K562 (cell line): ENCODE measurements at regions not wholly inside any gene's neighbourhood (a gene's known extent, or its start where the extent isn't known, plus 50 kb on each side); places are given as distances from the start of the nearest gene placed in this dataset.

Source experiments
- ATAC-seq: fragments of 200-7000 bp; cut with Tn5 transposase; 3 replicates; pipeline ENCODE4 v1.9.1; 2020; ENCODE audit warnings: moderate library complexity
- BruUV-seq: library from RNA; stranded (reverse); fragments of 400-500 nt; replicated peaks from 2 replicates; lab custom pipeline; 2021; lab: Mats Ljungman, UMichigan
- CTCF ChIA-PET: fragments of 300-600 bp; formaldehyde crosslinking; extraction: SDS; loops from one replicate; lab custom pipeline; 2021; ENCODE audit warnings: low intra/inter-chr PET ratio; lab: Yijun Ruan, JAX
- POLR2A ChIA-PET: fragments of 300-600, 350-650 bp; sonication (Branson Sonifier 250); formaldehyde crosslinking; extraction: SDS; loops from one replicate; lab custom pipeline; 2021; ENCODE audit warnings: antibody characterized with exemption, inconsistent platforms; lab: Yijun Ruan, JAX
- DNase-seq, 4 experiments: peaks; one replicate each; pipeline versions ENCODE4 v3.0.0 to v3.0.0-alpha.2; 2011 to 2018; ENCODE audit warnings: low spot score in 3 of 4, mixed read lengths in 3 of 4; ENCODE audit errors: extremely low read depth in 1 of 4
- FAIRE-seq: peaks from 2 replicates; lab custom pipeline; 2011; peaks lifted over from hg19 to GRCh38; lab: Jason Lieb, UNC
- H2AFZ ChIP-seq: 2 replicates; pipeline ENCODE4 v1.6.0; 2011; ENCODE audit warnings: low read depth, low read length, control low read depth, inconsistent platforms
- H3K27ac ChIP-seq: fragments of 200-600 bp; 3 replicates; pipeline ENCODE4 v1.8.0; 2011; ENCODE audit warnings: low read depth, mild to moderate bottlenecking, control low read depth, inconsistent platforms, low read length, moderate library complexity, mixed read lengths; ENCODE audit errors: extremely low read depth
- H3K27me3 ChIP-seq, 2 experiments: fragments of 300-600 bp in 1 of 2; 2 replicates in 1 of 2; 3 replicates in 1 of 2; pipeline versions ENCODE4 v1.6.0 to v1.8.0; 2011; ENCODE audit warnings: inconsistent platforms in 2 of 2, low read length in 2 of 2, mild to moderate bottlenecking in 1 of 2, mixed read lengths in 1 of 2, moderate library complexity in 1 of 2; ENCODE audit not compliant: control insufficient read depth in 2 of 2, insufficient read depth in 2 of 2
- H3K36me3 ChIP-seq: fragments of 300-600 bp; 3 replicates; pipeline ENCODE4 v1.8.0; 2011; ENCODE audit warnings: mild to moderate bottlenecking, low read length, inconsistent platforms; ENCODE audit not compliant: control insufficient read depth, insufficient read depth
- H3K4me1 ChIP-seq, 2 experiments: fragments of 200-600 bp in 1 of 2; replicated peaks in 1 of 2; 2 replicates in 1 of 2; 3 replicates in 1 of 2; pipeline versions ENCODE4 v1.5.1 to v1.8.0; 2011; ENCODE audit warnings: inconsistent platforms in 2 of 2, low read length in 2 of 2, mild to moderate bottlenecking in 1 of 2, mixed read lengths in 1 of 2, moderate library complexity in 1 of 2; ENCODE audit not compliant: control insufficient read depth in 2 of 2, insufficient read depth in 2 of 2
- H3K4me2 ChIP-seq: 2 replicates; pipeline ENCODE4 v1.6.1; 2011; ENCODE audit warnings: low read length, control low read depth, inconsistent platforms, mixed read lengths; ENCODE audit not compliant: insufficient read depth
- H3K4me3 ChIP-seq: fragments of 200-600 bp; sonication (generic), shearing (Covaris generic); 2 replicates; pipeline ENCODE4 v1.5.1; 2016; ENCODE audit warnings: control low read depth, inconsistent platforms
- H3K79me2 ChIP-seq: fragments of 200-600 bp; 3 replicates; pipeline ENCODE4 v1.8.0; 2011; ENCODE audit warnings: low read length, inconsistent platforms; ENCODE audit not compliant: control insufficient read depth, insufficient read depth
- H3K9ac ChIP-seq, 2 experiments: 2 replicates each; pipeline versions ENCODE4 v1.6.0 to v1.6.1; 2011; ENCODE audit warnings: low read depth in 2 of 2, low read length in 2 of 2, control low read depth in 1 of 2, inconsistent platforms in 1 of 2, mild to moderate bottlenecking in 1 of 2, mixed read lengths in 1 of 2; ENCODE audit not compliant: insufficient read depth in 1 of 2
- H3K9me1 ChIP-seq: one replicate; pipeline ENCODE4 v1.6.0; 2011; ENCODE audit warnings: inconsistent platforms, mild to moderate bottlenecking, low read length, moderate library complexity; ENCODE audit not compliant: control insufficient read depth, insufficient read depth
- H3K9me3 ChIP-seq: replicated peaks from 2 replicates; pipeline ENCODE4 v1.5.1; 2011; ENCODE audit warnings: low read depth, low read length, inconsistent platforms; ENCODE audit not compliant: control insufficient read depth, insufficient read depth
- H4K20me1 ChIP-seq: replicated peaks from 2 replicates; pipeline ENCODE4 v1.6.1; 2011; ENCODE audit warnings: low read length, inconsistent platforms, mixed read lengths; ENCODE audit not compliant: control insufficient read depth, insufficient read depth
- ARID4B ChIP-seq: sonication (generic); formaldehyde crosslinking; IDR thresholded peaks from 2 replicates; pipeline ENCODE4 v1.8.0; 2022; ENCODE audit warnings: mild to moderate bottlenecking, missing genetic modification reagents
- ZBTB40 ChIP-seq, 2 experiments: fragments of 450-650 bp in 1 of 2; sonication (generic) in 1 of 2; formaldehyde crosslinking in 1 of 2; IDR thresholded peaks; 2 replicates each; pipeline versions ENCODE4 v1.7.1 to v1.9.0; 2016 to 2022; ENCODE audit warnings: inconsistent platforms in 1 of 2, mild to moderate bottlenecking in 1 of 2, missing genetic modification reagents in 1 of 2
- WGBS: fragments of 100-300 bp; shearing (Covaris generic); methylation state at CpG from one replicate; pipeline ENCODE4 v1.1.6; 2016; ENCODE audit warnings: low coverage, mixed read lengths; ENCODE audit not compliant: insufficient coverage; ENCODE audit errors: missing lambda C conversion rate; 5-methylcytosine and 5-hydroxymethylcytosine counted together
- in situ Hi-C: fragments of 300-500 bp; cut with MboI; formaldehyde crosslinking; loops from 4 replicates; pipeline ENCODE4 v1.15.0; 2018; ENCODE audit warnings: inconsistent platforms, mixed read lengths
- intact Hi-C: fragments of 100-400 bp; cut with micrococcal nuclease; formaldehyde crosslinking; loops from 2 replicates; pipeline ENCODE4 v1.14.2; 2022

GRCh38 chr2:104481341-104481740 lies 372.6 kb upstream of the POU3F3 start (continued):
- TF ChIP-seq ARID4B (CRISPR knock-in tag) = no peak

- H3K4me1 ChIP-seq = no peaks in the 10 kb centered on the region
- H3K36me3 ChIP-seq = no peaks in the 10 kb centered on the region
- H3K4me2 ChIP-seq = no peak overlapping the region
- H3K79me2 ChIP-seq = no peaks in the 10 kb centered on the region
- in situ Hi-C loops = no loop called here
- BruUV-seq = no TSS peak
- TF ChIP-seq ZBTB40 (IDR thresholded peaks at IDR 0.05) = no peak
- no peak for TF ChIP-seq ZBTB40 (CRISPR knock-in tag; IDR thresholded peaks at IDR 0.05)
- H2AFZ ChIP-seq = no peak overlapping the region
- ATAC-seq (no peak), DNase-seq (no peak), FAIRE-seq (no peak)
- no peaks in the 10 kb centered on the region for H3K9me3 ChIP-seq
- ChIA-PET CTCF (no interaction called here), POLR2A (no interaction called here)
- intact Hi-C loops = no loop called here
- WGBS = 1% methylated on average over 4 of the region's 4 CpGs
- no peaks in the 10 kb centered on the region for H3K9me1 ChIP-seq
- H3K27me3 ChIP-seq = no peaks in the 10 kb centered on the region
- no peaks in the 10 kb centered on the region for H4K20me1 ChIP-seq
- no peak overlapping the region for H3K27ac ChIP-seq
- no peak overlapping the region for H3K4me3 ChIP-seq
- no peak overlapping the region for H3K9ac ChIP-seq
Measured at GRCh38 chr2:104487366-104487765, 366.5 kb upstream of the POU3F3 start.
